ENCODE measurements at regions not wholly inside any gene's neighbourhood (a gene's known extent, or its start where the extent isn't known, plus 50 kb on each side); places are given as distances from the start of the nearest gene placed in this dataset.

- peak; percentile 6 for DNase-seq (ENCODE audit: low read depth, low spot score)
Measured at GRCh38 chr4:89665662-89666061, 171.3 kb downstream of the SNCA start.

GRCh38 chr4:89664521-89664920 lies 172.4 kb downstream of the SNCA start:
- no peak for DNase-seq (ENCODE audit: low read depth, low spot score)

GRCh38 chr4:89661173-89661899 lies 175.6 kb downstream of the SNCA start:
- peak; percentile 37 for DNase-seq (ENCODE audit: low read depth, low spot score)

- DNase-seq (ENCODE audit: low read depth, low spot score), result no peak
Measured at GRCh38 chr4:89660444-89661172, 176.4 kb downstream of the SNCA start.

GRCh38 chr4:89658701-89659024 lies 178.3 kb downstream of the SNCA start:
- no peak for DNase-seq (ENCODE audit: low read depth, low spot score)

- DNase-seq (ENCODE audit: low read depth, low spot score), result no peak
Measured at GRCh38 chr4:89657931-89658700, 178.8 kb downstream of the SNCA start.

GRCh38 chr4:89653012-89653411 lies 183.9 kb downstream of the SNCA start:
- no peak for DNase-seq (ENCODE audit: low read depth, low spot score)

- no peak for DNase-seq (ENCODE audit: low read depth, low spot score)
Measured at GRCh38 chr4:89645482-89645881, 191.5 kb downstream of the SNCA start.

GRCh38 chr4:89641367-89641687 lies 195.6 kb downstream of the SNCA start:
- DNase-seq (ENCODE audit: low read depth, low spot score), result no peak

GRCh38 chr4:89640620-89641366 lies 196.2 kb downstream of the SNCA start:
- peak; percentile 92 for DNase-seq (ENCODE audit: low read depth, low spot score)

- no peak for DNase-seq (ENCODE audit: low read depth, low spot score)
Measured at GRCh38 chr4:89639395-89639794, 197.6 kb downstream of the SNCA start.

GRCh38 chr4:89625599-89626293 lies 211.2 kb downstream of the SNCA start:
- DNase-seq (ENCODE audit: low read depth, low spot score), result peak; percentile 2

GRCh38 chr4:89619206-89619962 lies 217.6 kb downstream of the SNCA start:
- DNase-seq (ENCODE audit: low read depth, low spot score), result no peak

- DNase-seq (ENCODE audit: low read depth, low spot score), result no peak
Measured at GRCh38 chr4:89618151-89618550, 218.8 kb downstream of the SNCA start.

- DNase-seq (ENCODE audit: low read depth, low spot score), result no peak
Measured at GRCh38 chr4:89617317-89617716, 219.6 kb downstream of the SNCA start.

- DNase-seq (ENCODE audit: low read depth, low spot score), result no peak
Measured at GRCh38 chr4:89616382-89616781, 220.6 kb downstream of the SNCA start.

GRCh38 chr4:89615051-89615450 lies 221.9 kb downstream of the SNCA start:
- no peak for DNase-seq (ENCODE audit: low read depth, low spot score)

GRCh38 chr4:89614155-89614554 lies 222.8 kb downstream of the SNCA start:
- DNase-seq (ENCODE audit: low read depth, low spot score), result no peak

GRCh38 chr4:89610236-89610635 lies 226.7 kb downstream of the SNCA start:
- DNase-seq (ENCODE audit: low read depth, low spot score), result peak; percentile 4

GRCh38 chr4:89609756-89610155 lies 227.2 kb downstream of the SNCA start:
- peak; percentile 13 for DNase-seq (ENCODE audit: low read depth, low spot score)

- DNase-seq (ENCODE audit: low read depth, low spot score), result no peak
Measured at GRCh38 chr4:89604951-89605350, 232.0 kb downstream of the SNCA start.
